ENCODE measurements at regions not wholly inside any gene's neighbourhood (a gene's known extent, or its start where the extent isn't known, plus 50 kb on each side); places are given as distances from the start of the nearest gene placed in this dataset.

GRCh38 chr20:30376767-30377658 is 880.5 kb upstream of the DEFB115 start (continued):
- TF ChIP-seq ARID5B (CRISPR knock-in tag; IDR thresholded peaks at IDR 0.05) (peak; percentile 83), ERF (CRISPR knock-in tag; IDR thresholded peaks at IDR 0.05) (peak; percentile 83), SOX13 (IDR thresholded peaks at IDR 0.05) (no peak), SOX13 (CRISPR knock-in tag; conservative IDR thresholded peaks at IDR 0.05 in 1 of 2, IDR thresholded peaks at IDR 0.05 in 1 of 2) (peak in 1 of 2 experiments; percentile 35; a peak in 1 of 4 replicates), NKX3-1 (CRISPR knock-in tag; IDR thresholded peaks at IDR 0.05) (peak; percentile 86; the same call in 1 of the 2 replicates), KDM3A (CRISPR knock-in tag; IDR thresholded peaks at IDR 0.05; ENCODE audit: low read depth) (peak; percentile 73), SAFB2 (CRISPR knock-in tag; IDR thresholded peaks at IDR 0.05; ENCODE audit: borderline replicate concordance, low read depth) (peak; percentile 63; the same call in 1 of the 2 replicates), ISX (CRISPR knock-in tag; conservative IDR thresholded peaks at IDR 0.05) (0 out of 2 replicates have a peak, but pooled peaks have one; percentile 16), YEATS4 (CRISPR knock-in tag; IDR thresholded peaks at IDR 0.05; ENCODE audit: borderline replicate concordance) (peak; percentile 80), ZNF292 (CRISPR knock-in tag; IDR thresholded peaks at IDR 0.05; ENCODE audit: borderline replicate concordance, low read depth) (0 out of 2 replicates have a peak, but pooled peaks have one; percentile 41), ZNF850 (CRISPR knock-in tag; conservative IDR thresholded peaks at IDR 0.05) (0 out of 2 replicates have a peak, but pooled peaks have one; percentile 80), THAP7 (CRISPR knock-in tag; IDR thresholded peaks at IDR 0.05) (peak; percentile 58; the same call in 1 of the 2 replicates), ZNF7 (CRISPR knock-in tag; IDR thresholded peaks at IDR 0.05) (no peak), ZNF660 (CRISPR knock-in tag; IDR thresholded peaks at IDR 0.05; ENCODE audit: borderline replicate concordance, low read depth) (no peak)
- TF ChIP-seq, protein P1, sequence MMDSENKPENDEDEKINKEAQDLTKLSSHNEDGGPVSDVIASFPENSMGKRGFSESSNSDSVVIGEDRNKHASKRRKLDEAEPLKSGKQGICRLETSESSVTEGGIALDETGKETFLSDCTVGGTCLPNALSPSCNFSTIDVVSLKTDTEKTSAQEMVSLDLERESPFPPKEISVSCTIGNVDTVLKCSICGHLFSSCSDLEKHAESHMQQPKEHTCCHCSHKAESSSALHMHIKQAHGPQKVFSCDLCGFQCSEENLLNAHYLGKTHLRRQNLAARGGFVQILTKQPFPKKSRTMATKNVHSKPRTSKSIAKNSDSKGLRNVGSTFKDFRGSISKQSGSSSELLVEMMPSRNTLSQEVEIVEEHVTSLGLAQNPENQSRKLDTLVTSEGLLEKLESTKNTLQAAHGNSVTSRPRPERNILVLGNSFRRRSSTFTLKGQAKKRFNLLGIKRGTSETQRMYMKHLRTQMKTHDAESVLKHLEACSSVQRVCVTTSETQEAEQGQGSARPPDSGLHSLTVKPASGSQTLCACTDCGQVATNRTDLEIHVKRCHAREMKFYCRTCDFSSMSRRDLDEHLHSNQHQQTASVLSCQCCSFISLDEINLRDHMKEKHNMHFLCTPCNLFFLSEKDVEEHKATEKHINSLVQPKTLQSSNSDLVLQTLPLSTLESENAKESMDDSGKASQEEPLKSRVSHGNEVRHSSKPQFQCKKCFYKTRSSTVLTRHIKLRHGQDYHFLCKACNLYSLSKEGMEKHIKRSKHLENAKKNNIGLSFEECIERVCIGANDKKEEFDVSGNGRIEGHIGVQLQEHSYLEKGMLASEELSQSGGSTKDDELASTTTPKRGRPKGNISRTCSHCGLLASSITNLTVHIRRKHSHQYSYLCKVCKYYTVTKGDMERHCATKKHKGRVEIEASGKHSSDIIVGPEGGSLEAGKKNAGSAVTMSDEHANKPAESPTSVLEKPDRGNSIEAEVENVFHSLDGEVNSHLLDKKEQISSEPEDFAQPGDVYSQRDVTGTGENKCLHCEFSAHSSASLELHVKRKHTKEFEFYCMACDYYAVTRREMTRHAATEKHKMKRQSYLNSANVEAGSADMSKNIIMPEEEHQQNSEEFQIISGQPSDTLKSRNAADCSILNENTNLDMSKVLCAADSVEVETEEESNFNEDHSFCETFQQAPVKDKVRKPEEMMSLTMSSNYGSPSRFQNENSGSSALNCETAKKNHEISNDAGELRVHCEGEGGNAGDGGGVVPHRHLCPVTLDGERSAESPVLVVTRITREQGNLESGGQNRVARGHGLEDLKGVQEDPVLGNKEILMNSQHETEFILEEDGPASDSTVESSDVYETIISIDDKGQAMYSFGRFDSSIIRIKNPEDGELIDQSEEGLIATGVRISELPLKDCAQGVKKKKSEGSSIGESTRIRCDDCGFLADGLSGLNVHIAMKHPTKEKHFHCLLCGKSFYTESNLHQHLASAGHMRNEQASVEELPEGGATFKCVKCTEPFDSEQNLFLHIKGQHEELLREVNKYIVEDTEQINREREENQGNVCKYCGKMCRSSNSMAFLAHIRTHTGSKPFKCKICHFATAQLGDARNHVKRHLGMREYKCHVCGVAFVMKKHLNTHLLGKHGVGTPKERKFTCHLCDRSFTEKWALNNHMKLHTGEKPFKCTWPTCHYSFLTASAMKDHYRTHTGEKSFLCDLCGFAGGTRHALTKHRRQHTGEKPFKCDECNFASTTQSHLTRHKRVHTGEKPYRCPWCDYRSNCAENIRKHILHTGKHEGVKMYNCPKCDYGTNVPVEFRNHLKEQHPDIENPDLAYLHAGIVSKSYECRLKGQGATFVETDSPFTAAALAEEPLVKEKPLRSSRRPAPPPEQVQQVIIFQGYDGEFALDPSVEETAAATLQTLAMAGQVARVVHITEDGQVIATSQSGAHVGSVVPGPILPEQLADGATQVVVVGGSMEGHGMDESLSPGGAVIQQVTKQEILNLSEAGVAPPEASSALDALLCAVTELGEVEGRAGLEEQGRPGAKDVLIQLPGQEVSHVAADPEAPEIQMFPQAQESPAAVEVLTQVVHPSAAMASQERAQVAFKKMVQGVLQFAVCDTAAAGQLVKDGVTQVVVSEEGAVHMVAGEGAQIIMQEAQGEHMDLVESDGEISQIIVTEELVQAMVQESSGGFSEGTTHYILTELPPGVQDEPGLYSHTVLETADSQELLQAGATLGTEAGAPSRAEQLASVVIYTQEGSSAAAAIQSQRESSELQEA (CRISPR knock-in tag; IDR thresholded peaks at IDR 0.05; ENCODE audit: not compliant biosample characterization) = peak; percentile 44
